ENCODE measurements at regions not wholly inside any gene's neighbourhood (a gene's known extent, or its start where the extent isn't known, plus 50 kb on each side); places are given as distances from the start of the nearest gene placed in this dataset.

DNA sequence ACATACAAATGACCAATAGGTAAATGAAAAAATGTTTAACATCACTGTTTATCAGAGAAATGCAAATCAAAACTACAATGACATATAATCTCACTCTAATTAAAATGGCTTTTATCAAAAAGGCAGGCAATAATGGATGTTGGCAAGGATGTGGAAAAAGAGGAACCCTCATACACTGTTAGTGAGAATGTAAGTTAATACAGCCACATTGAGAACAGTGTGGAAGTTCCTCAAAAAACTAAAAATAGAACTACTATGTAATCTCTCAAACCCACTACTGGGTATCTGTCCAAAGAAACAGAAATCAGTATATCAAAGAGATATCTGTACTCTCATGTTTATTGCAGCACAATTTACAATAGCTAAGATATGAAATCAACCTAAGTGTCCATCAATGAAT lies 165.9 kb upstream of the HHIP start:
- Histone ChIP-seq H3K4me1 (ENCODE audit: insufficient read depth, low read length, poor library complexity, severe bottlenecking) (no peaks in the 10 kb centered on the region), H3K4me3 (ENCODE audit: low read depth, low read length, poor library complexity, severe bottlenecking) (no peak overlapping the region), H3K27ac (ENCODE audit: low read depth, low read length, poor library complexity, severe bottlenecking) (no peak overlapping the region), H3K36me3 (ENCODE audit: insufficient read depth, low read length, poor library complexity, severe bottlenecking) (no peaks in the 10 kb centered on the region), H3K27me3 (replicated peaks; ENCODE audit: insufficient read depth, low read depth, low read length, poor library complexity) (no peaks in the 10 kb centered on the region), H3K9me3 (ENCODE audit: low read depth, low read length, poor library complexity, severe bottlenecking) (no peaks in the 10 kb centered on the region)
- ChIA-PET POLR2A (ENCODE audit: low non-redundant PET) (no interaction called here), CTCF (no interaction called here)
- DNase-seq (ENCODE audit: low spot score) = no peak
- intact Hi-C loops (cut with micrococcal nuclease; ENCODE audit: unreplicated experiment) = no loop called here
- no peak for TF ChIP-seq EZH2 (IDR thresholded peaks at IDR 0.05; ENCODE audit: borderline replicate concordance, low read depth, low read length, poor library complexity, severe bottlenecking)
- TF ChIP-seq, protein P1, sequence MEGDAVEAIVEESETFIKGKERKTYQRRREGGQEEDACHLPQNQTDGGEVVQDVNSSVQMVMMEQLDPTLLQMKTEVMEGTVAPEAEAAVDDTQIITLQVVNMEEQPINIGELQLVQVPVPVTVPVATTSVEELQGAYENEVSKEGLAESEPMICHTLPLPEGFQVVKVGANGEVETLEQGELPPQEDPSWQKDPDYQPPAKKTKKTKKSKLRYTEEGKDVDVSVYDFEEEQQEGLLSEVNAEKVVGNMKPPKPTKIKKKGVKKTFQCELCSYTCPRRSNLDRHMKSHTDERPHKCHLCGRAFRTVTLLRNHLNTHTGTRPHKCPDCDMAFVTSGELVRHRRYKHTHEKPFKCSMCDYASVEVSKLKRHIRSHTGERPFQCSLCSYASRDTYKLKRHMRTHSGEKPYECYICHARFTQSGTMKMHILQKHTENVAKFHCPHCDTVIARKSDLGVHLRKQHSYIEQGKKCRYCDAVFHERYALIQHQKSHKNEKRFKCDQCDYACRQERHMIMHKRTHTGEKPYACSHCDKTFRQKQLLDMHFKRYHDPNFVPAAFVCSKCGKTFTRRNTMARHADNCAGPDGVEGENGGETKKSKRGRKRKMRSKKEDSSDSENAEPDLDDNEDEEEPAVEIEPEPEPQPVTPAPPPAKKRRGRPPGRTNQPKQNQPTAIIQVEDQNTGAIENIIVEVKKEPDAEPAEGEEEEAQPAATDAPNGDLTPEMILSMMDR (conservative IDR thresholded peaks at IDR 0.05; ENCODE audit: low read depth, low read length) = no peak
- no TSS peak for BruUV-seq (replicated peaks)

DNA sequence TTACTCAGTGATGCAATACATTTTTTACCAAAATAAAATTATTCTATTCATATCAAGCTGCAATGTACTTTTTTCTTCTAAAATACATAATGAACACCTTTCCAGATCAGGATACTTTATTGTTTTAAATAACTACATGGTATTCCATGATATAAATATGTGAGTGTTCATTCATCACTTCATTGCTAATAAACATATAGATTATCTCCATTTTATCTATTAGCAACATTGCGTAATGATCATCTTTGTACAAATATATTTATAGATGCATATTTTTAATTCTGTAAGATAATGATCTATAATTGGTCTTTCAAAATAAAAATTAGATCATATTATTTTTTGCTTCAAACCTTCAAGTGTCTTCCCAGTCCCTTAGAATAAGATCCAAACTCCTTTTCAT lies 156.1 kb upstream of the HHIP start:
- Histone ChIP-seq H3K4me1 (ENCODE audit: insufficient read depth, low read length, poor library complexity, severe bottlenecking) (no peaks in the 10 kb centered on the region), H3K9me3 (ENCODE audit: low read depth, low read length, poor library complexity, severe bottlenecking) (no peaks in the 10 kb centered on the region), H3K27ac (ENCODE audit: low read depth, low read length, poor library complexity, severe bottlenecking) (no peak overlapping the region), H3K36me3 (ENCODE audit: insufficient read depth, low read length, poor library complexity, severe bottlenecking) (no peaks in the 10 kb centered on the region), H3K4me3 (ENCODE audit: low read depth, low read length, poor library complexity, severe bottlenecking) (no peak overlapping the region), H3K27me3 (replicated peaks; ENCODE audit: insufficient read depth, low read depth, low read length, poor library complexity) (no peaks in the 10 kb centered on the region)
- CTCF ChIA-PET = no interaction called here
- TF ChIP-seq EZH2 (IDR thresholded peaks at IDR 0.05; ENCODE audit: borderline replicate concordance, low read depth, low read length, poor library complexity, severe bottlenecking) = no peak
- TF ChIP-seq, protein P1 (conservative IDR thresholded peaks at IDR 0.05; ENCODE audit: low read depth, low read length) = no peak
- DNase-seq (ENCODE audit: low spot score) = no peak
- intact Hi-C loops (cut with micrococcal nuclease; ENCODE audit: unreplicated experiment) = no loop called here
- POLR2A ChIA-PET (ENCODE audit: low non-redundant PET) = no interaction called here
- no TSS peak for BruUV-seq (replicated peaks)

DNA sequence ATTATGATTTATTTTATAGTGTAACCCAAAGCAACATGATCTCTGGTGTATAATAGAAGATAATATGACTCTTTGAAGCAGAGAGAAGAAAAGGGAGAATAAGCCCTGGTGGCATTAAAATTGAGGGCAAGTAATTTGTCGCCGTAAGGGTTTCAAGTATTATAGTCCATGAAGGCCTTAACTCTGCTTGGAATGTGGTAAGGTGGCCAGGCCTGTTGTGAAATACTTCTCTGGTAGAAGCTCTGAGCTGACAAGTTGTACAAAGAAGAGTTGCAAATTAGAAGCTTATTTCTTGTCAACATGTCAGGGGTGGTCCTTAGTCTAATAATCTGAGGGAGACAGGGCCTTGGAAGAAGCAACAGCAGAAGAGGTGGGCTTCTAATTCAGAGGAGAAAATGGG lies 151.7 kb upstream of the HHIP start:
- no peak for TF ChIP-seq EZH2 (IDR thresholded peaks at IDR 0.05; ENCODE audit: borderline replicate concordance, low read depth, low read length, poor library complexity, severe bottlenecking)
- TF ChIP-seq, protein P1 (conservative IDR thresholded peaks at IDR 0.05; ENCODE audit: low read depth, low read length) = no peak

More for the DNA sequence above, 151.7 kb upstream of the HHIP start:
- intact Hi-C loops (cut with micrococcal nuclease; ENCODE audit: unreplicated experiment) = no loop called here
- Histone ChIP-seq H3K27ac (ENCODE audit: low read depth, low read length, poor library complexity, severe bottlenecking) (no peak overlapping the region), H3K4me1 (ENCODE audit: insufficient read depth, low read length, poor library complexity, severe bottlenecking) (no peaks in the 10 kb centered on the region), H3K36me3 (ENCODE audit: insufficient read depth, low read length, poor library complexity, severe bottlenecking) (no peaks in the 10 kb centered on the region), H3K9me3 (ENCODE audit: low read depth, low read length, poor library complexity, severe bottlenecking) (no peaks in the 10 kb centered on the region), H3K4me3 (ENCODE audit: low read depth, low read length, poor library complexity, severe bottlenecking) (no peak overlapping the region), H3K27me3 (replicated peaks; ENCODE audit: insufficient read depth, low read depth, low read length, poor library complexity) (no peaks in the 10 kb centered on the region)
- BruUV-seq (replicated peaks) = no TSS peak
- POLR2A ChIA-PET (ENCODE audit: low non-redundant PET) = no interaction called here
- CTCF ChIA-PET = no interaction called here
- DNase-seq (ENCODE audit: low spot score) = no peak
